ENCODE measurements at regions not wholly inside any gene's neighbourhood (a gene's known extent, or its start where the extent isn't known, plus 50 kb on each side); places are given as distances from the start of the nearest gene placed in this dataset.

- H3K27ac Mint-ChIP-seq (ENCODE audit: unreplicated experiment) = no peak overlapping the region
- no peak for DNase-seq (ENCODE audit: low read depth, low spot score)
- H3K36me3 Mint-ChIP-seq (ENCODE audit: low read depth) = peaks cover 2% of the 10 kb centered on the region
- no peaks in the 10 kb centered on the region for H3K9me3 Mint-ChIP-seq
- TF ChIP-seq, protein P1, sequence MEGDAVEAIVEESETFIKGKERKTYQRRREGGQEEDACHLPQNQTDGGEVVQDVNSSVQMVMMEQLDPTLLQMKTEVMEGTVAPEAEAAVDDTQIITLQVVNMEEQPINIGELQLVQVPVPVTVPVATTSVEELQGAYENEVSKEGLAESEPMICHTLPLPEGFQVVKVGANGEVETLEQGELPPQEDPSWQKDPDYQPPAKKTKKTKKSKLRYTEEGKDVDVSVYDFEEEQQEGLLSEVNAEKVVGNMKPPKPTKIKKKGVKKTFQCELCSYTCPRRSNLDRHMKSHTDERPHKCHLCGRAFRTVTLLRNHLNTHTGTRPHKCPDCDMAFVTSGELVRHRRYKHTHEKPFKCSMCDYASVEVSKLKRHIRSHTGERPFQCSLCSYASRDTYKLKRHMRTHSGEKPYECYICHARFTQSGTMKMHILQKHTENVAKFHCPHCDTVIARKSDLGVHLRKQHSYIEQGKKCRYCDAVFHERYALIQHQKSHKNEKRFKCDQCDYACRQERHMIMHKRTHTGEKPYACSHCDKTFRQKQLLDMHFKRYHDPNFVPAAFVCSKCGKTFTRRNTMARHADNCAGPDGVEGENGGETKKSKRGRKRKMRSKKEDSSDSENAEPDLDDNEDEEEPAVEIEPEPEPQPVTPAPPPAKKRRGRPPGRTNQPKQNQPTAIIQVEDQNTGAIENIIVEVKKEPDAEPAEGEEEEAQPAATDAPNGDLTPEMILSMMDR (conservative IDR thresholded peaks at IDR 0.05) = no peak
- H3K4me1 Mint-ChIP-seq = peaks cover 16% of the 10 kb centered on the region
- H3K4me3 Mint-ChIP-seq = no peak overlapping the region
- H3K27me3 Mint-ChIP-seq (ENCODE audit: low read depth) = no peaks in the 10 kb centered on the region
Observed at GRCh38 chr2:221283896-221284545, 288.1 kb downstream of the EPHA4 start.

DNA sequence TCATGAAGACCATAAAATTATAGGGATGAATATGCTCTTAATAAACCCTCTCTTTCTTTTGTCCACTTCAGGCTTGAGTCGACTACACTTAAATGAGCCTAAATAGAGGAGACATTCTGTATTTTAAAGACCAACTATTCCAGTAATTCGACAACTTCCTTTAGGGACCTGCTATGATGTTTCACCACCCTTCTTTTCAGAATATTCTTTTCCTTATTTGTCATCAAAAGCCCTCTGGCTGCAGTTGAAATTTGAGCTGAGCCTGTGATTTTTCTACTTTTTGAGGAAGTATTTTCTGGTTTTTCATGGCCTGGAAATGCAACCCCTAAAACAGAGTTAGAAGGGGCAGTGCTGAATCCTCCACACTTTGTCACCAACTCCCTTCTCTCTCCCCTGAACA lies 287.0 kb downstream of the EPHA4 start:
- Mint-ChIP-seq H3K4me3 (no peak overlapping the region), H3K27me3 (ENCODE audit: low read depth) (no peaks in the 10 kb centered on the region), H3K4me1 (peaks cover 24% of the 10 kb centered on the region), H3K9me3 (no peaks in the 10 kb centered on the region), H3K36me3 (ENCODE audit: low read depth) (peaks cover 2% of the 10 kb centered on the region), H3K27ac (ENCODE audit: unreplicated experiment) (no peak overlapping the region)
- TF ChIP-seq, protein P1 (conservative IDR thresholded peaks at IDR 0.05) = no peak
- no peak for DNase-seq (ENCODE audit: low read depth, low spot score)

- no peak overlapping the region for H3K4me3 Mint-ChIP-seq
- TF ChIP-seq, protein P1 (conservative IDR thresholded peaks at IDR 0.05) = no peak
- no peaks in the 10 kb centered on the region for H3K9me3 Mint-ChIP-seq
- peaks cover 21% of the 10 kb centered on the region for H3K4me1 Mint-ChIP-seq
- H3K36me3 Mint-ChIP-seq (ENCODE audit: low read depth) = peaks cover 2% of the 10 kb centered on the region
- H3K27me3 Mint-ChIP-seq (ENCODE audit: low read depth) = no peaks in the 10 kb centered on the region
- no peak for DNase-seq (ENCODE audit: low read depth, low spot score)
- H3K27ac Mint-ChIP-seq (ENCODE audit: unreplicated experiment) = no peak overlapping the region
Observed at GRCh38 chr2:221286406-221286805, 285.7 kb downstream of the EPHA4 start.

DNA sequence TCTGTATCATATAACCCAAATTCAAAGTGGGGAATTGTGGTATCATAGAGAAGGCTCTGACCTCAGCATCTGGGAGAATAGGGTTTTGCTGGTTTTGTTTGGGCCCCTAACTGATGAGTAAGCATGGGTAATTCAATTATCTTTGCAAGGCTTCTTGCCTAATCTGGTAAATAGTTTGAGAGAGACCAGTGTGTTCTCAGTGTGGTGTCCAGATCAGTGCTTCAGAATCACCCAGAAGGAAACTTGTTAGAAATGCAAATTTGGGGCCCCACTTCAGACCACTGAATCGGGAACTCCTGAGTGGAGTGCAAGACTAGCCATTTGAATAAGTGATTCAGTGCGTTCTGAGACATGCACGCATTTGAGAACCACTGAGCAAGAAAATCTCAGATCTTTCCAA lies 282.7 kb downstream of the EPHA4 start:
- no peak for DNase-seq (ENCODE audit: low read depth, low spot score)
- TF ChIP-seq, protein P1 (conservative IDR thresholded peaks at IDR 0.05) = no peak
- H3K4me1 Mint-ChIP-seq = peaks cover 22% of the 10 kb centered on the region

DNA sequence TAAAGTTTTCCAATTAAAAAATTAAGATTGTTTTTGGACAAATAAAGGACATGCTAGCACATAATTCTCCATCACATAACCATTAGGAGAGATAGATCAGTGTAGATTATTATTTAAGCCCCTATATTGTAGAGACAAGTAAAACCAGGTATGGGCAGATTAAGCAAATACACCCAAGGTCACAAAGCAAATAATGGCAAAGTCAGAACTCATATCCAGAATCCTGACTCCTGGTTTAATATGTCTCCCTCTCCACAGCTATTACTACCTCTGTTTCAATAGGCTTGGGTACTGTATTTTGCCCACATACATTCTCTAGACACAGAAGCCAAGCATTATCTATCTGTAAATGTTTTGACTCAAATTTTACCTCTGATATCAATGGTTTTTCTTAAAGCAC lies 282.3 kb downstream of the EPHA4 start:
- Mint-ChIP-seq H3K27ac (ENCODE audit: unreplicated experiment) (no peak overlapping the region), H3K36me3 (ENCODE audit: low read depth) (peaks cover 2% of the 10 kb centered on the region), H3K4me1 (peaks cover 27% of the 10 kb centered on the region), H3K9me3 (peaks cover 4% of the 10 kb centered on the region), H3K27me3 (ENCODE audit: low read depth) (no peaks in the 10 kb centered on the region), H3K4me3 (no peak overlapping the region)
- TF ChIP-seq, protein P1 (conservative IDR thresholded peaks at IDR 0.05) = no peak
- DNase-seq (ENCODE audit: low read depth, low spot score) = no peak

More for the DNA sequence above, 282.7 kb downstream of the EPHA4 start:
- Mint-ChIP-seq H3K36me3 (ENCODE audit: low read depth) (peaks cover 2% of the 10 kb centered on the region), H3K27ac (ENCODE audit: unreplicated experiment) (no peak overlapping the region), H3K9me3 (peaks cover 2% of the 10 kb centered on the region), H3K4me3 (no peak overlapping the region), H3K27me3 (ENCODE audit: low read depth) (no peaks in the 10 kb centered on the region)
